ENCODE measurements at regions not wholly inside any gene's neighbourhood (a gene's known extent, or its start where the extent isn't known, plus 50 kb on each side); places are given as distances from the start of the nearest gene placed in this dataset.

DNA sequence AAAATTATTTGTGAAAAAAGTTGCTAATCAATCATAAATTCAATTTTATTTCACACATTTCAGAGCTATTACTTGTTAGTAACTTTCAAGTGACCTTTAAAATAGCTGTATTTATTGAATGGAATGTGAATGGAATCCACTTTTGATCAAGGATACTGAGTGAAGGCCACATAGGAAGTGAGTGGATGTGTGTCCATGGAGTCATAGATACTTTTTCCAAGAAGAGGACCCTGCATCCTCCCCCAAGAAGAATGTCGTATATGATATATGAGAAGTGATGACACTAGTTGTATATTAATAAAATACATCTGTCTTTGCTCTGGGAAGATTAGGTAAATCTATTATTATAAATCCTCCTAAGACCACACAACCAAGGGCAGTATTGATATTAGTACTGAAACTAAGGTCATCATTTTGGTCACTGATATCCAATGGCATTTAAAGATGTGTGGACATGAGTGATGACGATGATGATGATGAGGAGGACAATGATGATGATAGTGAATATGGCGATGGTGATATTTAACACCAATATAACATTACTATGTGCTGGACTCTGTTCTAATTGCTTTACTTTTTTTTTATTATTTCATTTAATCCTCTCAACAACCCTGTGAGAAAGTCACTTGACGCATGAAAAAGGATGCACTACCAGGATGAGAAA, 493.0 kb upstream of the NR2F2 start:
- TF ChIP-seq, protein P1, sequence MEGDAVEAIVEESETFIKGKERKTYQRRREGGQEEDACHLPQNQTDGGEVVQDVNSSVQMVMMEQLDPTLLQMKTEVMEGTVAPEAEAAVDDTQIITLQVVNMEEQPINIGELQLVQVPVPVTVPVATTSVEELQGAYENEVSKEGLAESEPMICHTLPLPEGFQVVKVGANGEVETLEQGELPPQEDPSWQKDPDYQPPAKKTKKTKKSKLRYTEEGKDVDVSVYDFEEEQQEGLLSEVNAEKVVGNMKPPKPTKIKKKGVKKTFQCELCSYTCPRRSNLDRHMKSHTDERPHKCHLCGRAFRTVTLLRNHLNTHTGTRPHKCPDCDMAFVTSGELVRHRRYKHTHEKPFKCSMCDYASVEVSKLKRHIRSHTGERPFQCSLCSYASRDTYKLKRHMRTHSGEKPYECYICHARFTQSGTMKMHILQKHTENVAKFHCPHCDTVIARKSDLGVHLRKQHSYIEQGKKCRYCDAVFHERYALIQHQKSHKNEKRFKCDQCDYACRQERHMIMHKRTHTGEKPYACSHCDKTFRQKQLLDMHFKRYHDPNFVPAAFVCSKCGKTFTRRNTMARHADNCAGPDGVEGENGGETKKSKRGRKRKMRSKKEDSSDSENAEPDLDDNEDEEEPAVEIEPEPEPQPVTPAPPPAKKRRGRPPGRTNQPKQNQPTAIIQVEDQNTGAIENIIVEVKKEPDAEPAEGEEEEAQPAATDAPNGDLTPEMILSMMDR (IDR thresholded peaks at IDR 0.05): no peak
- no peak for TF ChIP-seq POLR2A (IDR thresholded peaks at IDR 0.05)

Data from suprapubic skin (tissue), 3 donors.